SH-SY5Y (cell line): ENCODE measurements at regions not wholly inside any gene's neighbourhood (a gene's known extent, or its start where the extent isn't known, plus 50 kb on each side); places are given as distances from the start of the nearest gene placed in this dataset.

Source experiments
- GATA2 ChIP-seq: IDR thresholded peaks from 2 replicates; pipeline ENCODE4 v1.6.1; 2011; ENCODE audit warnings: mild to moderate bottlenecking, low read depth, low read length
- GATA3 ChIP-seq: IDR thresholded peaks from 2 replicates; pipeline ENCODE4 v1.6.1; 2011; ENCODE audit warnings: low read depth, mild to moderate bottlenecking, low read length, moderate library complexity

- TF ChIP-seq GATA2 (no peak), GATA3 (no peak)
These were observed 108.0 kb upstream of the COX10 start for GRCh38 chr17:13961265-13961664.
